Astrocyte of the cerebellum (primary cell): ENCODE measurements at regions not wholly inside any gene's neighbourhood (a gene's known extent, or its start where the extent isn't known, plus 50 kb on each side); places are given as distances from the start of the nearest gene placed in this dataset.

Experiments
- DNase-seq: peaks from one replicate; pipeline ENCODE4 v3.0.0-alpha.2; 2011; ENCODE audit warnings: low read depth
- H3K4me3 ChIP-seq: 2 replicates; pipeline ENCODE4 v1.5.1; 2011; ENCODE audit warnings: mild to moderate bottlenecking, low read depth, low read length, moderate library complexity
- CTCF ChIP-seq: IDR thresholded peaks from 2 replicates; pipeline ENCODE4 v1.5.1; 2012; ENCODE audit warnings: low read length, low read depth, moderate library complexity, mild to moderate bottlenecking; ENCODE audit errors: missing control alignments
- in situ Hi-C: cut with HindIII; loops from 2 replicates; pipeline ENCODE4 v1.10.0; 2017; ENCODE audit warnings: low sequenced_read_pairs

GRCh38 chr7:35390146-35390545 lies 136.2 kb upstream of the TBX20 start:
- H3K4me3 ChIP-seq: no peak overlapping the region
- no peak for TF ChIP-seq CTCF
- DNase-seq: no peak
- in situ Hi-C loops: no loop called here

- no peak overlapping the region for H3K4me3 ChIP-seq
- DNase-seq: no peak
- TF ChIP-seq CTCF: no peak
- in situ Hi-C loops: no loop called here
These were observed 135.7 kb upstream of the TBX20 start for GRCh38 chr7:35389636-35390035.

- no peak for DNase-seq
- TF ChIP-seq CTCF: no peak
- in situ Hi-C loops: no loop called here
- no peak overlapping the region for H3K4me3 ChIP-seq
These were observed 133.2 kb upstream of the TBX20 start for GRCh38 chr7:35386816-35387706.

GRCh38 chr7:35386082-35386815 lies 132.3 kb upstream of the TBX20 start:
- no peak overlapping the region for H3K4me3 ChIP-seq
- in situ Hi-C loops: no loop called here
- TF ChIP-seq CTCF: no peak
- no peak for DNase-seq

GRCh38 chr7:35384761-35385700 lies 131.1 kb upstream of the TBX20 start:
- H3K4me3 ChIP-seq: no peak overlapping the region
- no peak for TF ChIP-seq CTCF
- no peak for DNase-seq
- in situ Hi-C loops: no loop called here

GRCh38 chr7:35380739-35381224 lies 126.9 kb upstream of the TBX20 start:
- in situ Hi-C loops: no loop called here
- H3K4me3 ChIP-seq: no peak overlapping the region
- no peak for DNase-seq
- TF ChIP-seq CTCF: no peak
